GM23248 (cell line): ENCODE measurements at regions not wholly inside any gene's neighbourhood (a gene's known extent, or its start where the extent isn't known, plus 50 kb on each side); places are given as distances from the start of the nearest gene placed in this dataset.

Experiments used
- DNase-seq: peaks from one replicate; pipeline ENCODE4 v3.0.0-alpha.2; 2015
- H2AFZ ChIP-seq: fragments of 200-600 bp; sonication (generic); 2 replicates; pipeline ENCODE4 v1.6.1; 2016; ENCODE audit warnings: antibody characterized with exemption
- H3F3A ChIP-seq: fragments of 200-600 bp; sonication (generic); 2 replicates; pipeline ENCODE4 v1.6.1; 2016; ENCODE audit warnings: mild to moderate bottlenecking, antibody characterized with exemption, mixed run types; ENCODE audit not compliant: insufficient read depth
- H3K27ac ChIP-seq: fragments of 200-600 bp; sonication (generic); 2 replicates; pipeline ENCODE4 v1.5.1; 2016; ENCODE audit warnings: mild to moderate bottlenecking
- H3K27me3 ChIP-seq: fragments of 200-600 bp; sonication (generic); replicated peaks from 2 replicates; pipeline ENCODE4 v1.6.1; 2016; ENCODE audit warnings: mild to moderate bottlenecking; ENCODE audit not compliant: insufficient read depth
- H3K36me3 ChIP-seq: fragments of 200-600 bp; sonication (generic); 2 replicates; pipeline ENCODE4 v1.6.1; 2016; ENCODE audit warnings: low read depth, mild to moderate bottlenecking
- H3K4me1 ChIP-seq: fragments of 200-600 bp; sonication (generic); 2 replicates; pipeline ENCODE4 v1.6.1; 2016; ENCODE audit warnings: mild to moderate bottlenecking; ENCODE audit not compliant: insufficient read depth
- H3K4me2 ChIP-seq: fragments of 200-600 bp; sonication (generic); one replicate; pipeline ENCODE4 v1.6.1; 2016; ENCODE audit warnings: mild to moderate bottlenecking; ENCODE audit not compliant: unreplicated experiment
- H3K4me3 ChIP-seq: fragments of 200-600 bp; sonication (generic); 2 replicates; pipeline ENCODE4 v1.5.1; 2016; ENCODE audit warnings: mild to moderate bottlenecking
- H3K79me2 ChIP-seq: fragments of 200-600 bp; sonication (generic); 2 replicates; pipeline ENCODE4 v1.6.1; 2016; ENCODE audit warnings: mild to moderate bottlenecking; ENCODE audit not compliant: insufficient read depth
- H3K9ac ChIP-seq: fragments of 200-600 bp; sonication (generic); 2 replicates; pipeline ENCODE4 v1.6.1; 2016; ENCODE audit warnings: mild to moderate bottlenecking
- H3K9me2 ChIP-seq: fragments of 200-600 bp; sonication (generic); 2 replicates; pipeline ENCODE4 v1.6.1; 2016; ENCODE audit warnings: mixed run types, mild to moderate bottlenecking, moderate library complexity; ENCODE audit not compliant: insufficient read depth
- H3K9me3 ChIP-seq: fragments of 200-600 bp; sonication (generic); one replicate; pipeline ENCODE4 v1.6.1; 2017; ENCODE audit warnings: low read depth
- H4K20me1 ChIP-seq: fragments of 200-600 bp; sonication (generic); 2 replicates; pipeline ENCODE4 v1.6.0; 2016; ENCODE audit not compliant: insufficient read depth
- EZH2 ChIP-seq: fragments of 200-600 bp; sonication (generic); IDR thresholded peaks from 2 replicates; pipeline ENCODE4 v1.6.1; 2018; ENCODE audit warnings: antibody characterized with exemption, mild to moderate bottlenecking; ENCODE audit not compliant: insufficient read depth, poor library complexity, severe bottlenecking
- EZH2phosphoT487 ChIP-seq: fragments of 200-600 bp; sonication (generic); IDR thresholded peaks from 2 replicates; pipeline ENCODE4 v1.6.1; 2018; ENCODE audit warnings: antibody characterized with exemption, moderate library complexity, mild to moderate bottlenecking, low read depth; ENCODE audit not compliant: insufficient read depth
- WGBS, 2 experiments: methylation state at CpG; one replicate each; pipeline ENCODE4 v1.1.6; 2015 to 2017; ENCODE audit warnings: low lambda C conversion rate in 2 of 2, low coverage in 1 of 2; ENCODE audit errors: missing lambda C conversion rate in 2 of 2; 5-methylcytosine and 5-hydroxymethylcytosine counted together
- in situ Hi-C: fragments of 300-500 bp; cut with MboI; formaldehyde crosslinking; loops from 2 replicates; pipeline ENCODE4 v1.15.0; 2020

GRCh38 chr15:70412794-70413193, 315.1 kb upstream of the TLE3 start:
- Histone ChIP-seq H3K9me2 (no peaks in the 10 kb centered on the region), H3K4me1 (no peaks in the 10 kb centered on the region), H3K4me3 (no peak overlapping the region), H3K4me2 (no peak overlapping the region), H3F3A (no peaks in the 10 kb centered on the region), H3K36me3 (no peaks in the 10 kb centered on the region), H3K27me3 (peaks cover 8% of the 10 kb centered on the region), H3K27ac (no peak overlapping the region), H4K20me1 (no peaks in the 10 kb centered on the region), H3K9me3 (no peaks in the 10 kb centered on the region), H2AFZ (no peak overlapping the region), H3K79me2 (no peaks in the 10 kb centered on the region), H3K9ac (no peak overlapping the region)
- in situ Hi-C loops: no loop called here
- no peak for DNase-seq
- no peak for TF ChIP-seq EZH2phosphoT487
- no peak for TF ChIP-seq EZH2

- in situ Hi-C loops: no loop called here
- 67 to 73% methylated on average over 10 of the region's 10 CpGs for WGBS, 2 experiments
- no peak overlapping the region for H3K27ac ChIP-seq
- H3K9ac ChIP-seq: no peak overlapping the region
- H3K27me3 ChIP-seq: peaks cover 22% of the 10 kb centered on the region
- no peaks in the 10 kb centered on the region for H3K79me2 ChIP-seq
- no peaks in the 10 kb centered on the region for H3K36me3 ChIP-seq
- H3K4me1 ChIP-seq: no peaks in the 10 kb centered on the region
- DNase-seq: no peak
- H3K9me3 ChIP-seq: no peaks in the 10 kb centered on the region
- no peaks in the 10 kb centered on the region for H3F3A ChIP-seq
- TF ChIP-seq EZH2: no peak
- TF ChIP-seq EZH2phosphoT487: no peak
- H3K9me2 ChIP-seq: no peaks in the 10 kb centered on the region
- no peak overlapping the region for H3K4me2 ChIP-seq
- H2AFZ ChIP-seq: no peak overlapping the region
- H4K20me1 ChIP-seq: no peaks in the 10 kb centered on the region
- no peak overlapping the region for H3K4me3 ChIP-seq
Observed at GRCh38 chr15:70411143-70411863, 313.6 kb upstream of the TLE3 start.

DNA sequence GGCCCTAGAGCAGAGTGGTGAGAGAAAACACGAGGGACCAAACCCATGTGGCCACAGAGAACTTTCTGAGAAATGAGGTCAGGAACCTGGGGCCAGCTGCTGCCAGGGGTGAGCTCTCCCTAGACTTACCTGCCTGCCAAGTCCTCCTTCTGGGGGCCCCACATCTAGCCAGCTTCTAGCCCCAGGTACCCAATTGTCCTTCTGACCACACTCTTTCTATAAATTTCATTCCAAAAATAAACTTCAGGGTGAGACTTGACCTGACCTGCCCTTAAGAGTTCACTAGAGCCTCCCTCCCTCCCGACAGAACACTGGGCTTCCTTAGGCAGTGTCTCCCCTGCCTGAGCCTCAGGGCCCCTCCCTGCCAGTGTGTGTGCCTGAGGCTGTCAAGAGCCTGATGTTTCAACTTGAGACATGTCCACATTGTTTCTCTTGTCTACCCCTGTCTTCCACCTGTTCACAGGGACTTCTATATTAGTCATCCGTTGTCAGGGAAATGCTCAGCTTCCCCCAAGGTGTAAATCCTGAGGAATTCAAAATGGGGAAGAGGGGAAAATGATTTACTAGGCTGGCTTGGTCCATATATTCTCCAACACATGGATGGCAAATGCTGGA, 312.8 kb upstream of the TLE3 start:
- H3K27ac ChIP-seq: no peak overlapping the region
- H3K9me2 ChIP-seq: no peaks in the 10 kb centered on the region
- H4K20me1 ChIP-seq: no peaks in the 10 kb centered on the region
- TF ChIP-seq EZH2: no peak
- TF ChIP-seq EZH2phosphoT487: no peak
- no peaks in the 10 kb centered on the region for H3K36me3 ChIP-seq
- no peaks in the 10 kb centered on the region for H3K9me3 ChIP-seq
- no peak overlapping the region for H3K9ac ChIP-seq
- no peak for DNase-seq
- 58 to 59% methylated on average over 3 of the region's 3 CpGs for WGBS, 2 experiments
- H3K4me1 ChIP-seq: no peaks in the 10 kb centered on the region
- H3K79me2 ChIP-seq: no peaks in the 10 kb centered on the region
- no peak overlapping the region for H2AFZ ChIP-seq
- in situ Hi-C loops: no loop called here
- no peak overlapping the region for H3K4me3 ChIP-seq
- H3K4me2 ChIP-seq: no peak overlapping the region
- H3F3A ChIP-seq: no peaks in the 10 kb centered on the region
- peaks cover 24% of the 10 kb centered on the region for H3K27me3 ChIP-seq

DNA sequence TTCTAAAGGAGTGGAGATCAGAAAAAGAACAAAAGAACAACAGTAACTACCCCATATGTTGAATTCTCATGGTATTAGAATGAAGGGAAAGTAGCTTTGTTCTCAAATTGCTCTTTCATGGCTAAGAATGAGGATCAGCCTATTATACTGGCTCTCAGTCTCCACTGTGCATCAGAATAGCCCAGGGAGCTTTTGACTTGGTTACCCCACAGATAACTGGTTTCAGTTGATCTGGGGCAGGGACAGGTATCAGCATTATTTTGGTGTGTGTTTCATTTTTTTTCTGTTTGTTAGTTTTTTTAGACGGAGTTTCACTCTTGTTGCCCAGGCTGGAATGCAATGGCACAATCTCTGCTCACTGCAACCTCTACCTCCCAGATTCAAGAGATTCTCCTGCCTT, 311.7 kb upstream of the TLE3 start:
- Histone ChIP-seq H4K20me1 (no peaks in the 10 kb centered on the region), H3K4me2 (no peak overlapping the region), H3K4me1 (no peaks in the 10 kb centered on the region), H3K9me2 (no peaks in the 10 kb centered on the region), H2AFZ (no peak overlapping the region), H3K79me2 (no peaks in the 10 kb centered on the region), H3K9me3 (no peaks in the 10 kb centered on the region), H3K9ac (no peak overlapping the region), H3F3A (peaks cover 3% of the 10 kb centered on the region; the same call in 1 of the 2 replicates), H3K27ac (no peak overlapping the region), H3K36me3 (no peaks in the 10 kb centered on the region), H3K4me3 (no peak overlapping the region), H3K27me3 (peaks cover 24% of the 10 kb centered on the region)
- in situ Hi-C loops: no loop called here
- TF ChIP-seq EZH2phosphoT487 (no peak), EZH2 (no peak)
- WGBS, 2 experiments: 53 to 78% methylated on average over 1 of the region's 1 CpG
- DNase-seq: no peak
